GM10248 (cell line): ENCODE measurements at regions not wholly inside any gene's neighbourhood (a gene's known extent, or its start where the extent isn't known, plus 50 kb on each side); places are given as distances from the start of the nearest gene placed in this dataset.

ENCODE experiments used
- CTCF ChIA-PET: fragments of 300-600 bp; sonication (Branson Sonifier 250); formaldehyde crosslinking; extraction: SDS; loops from one replicate; lab custom pipeline; 2021; ENCODE audit warnings: antibody characterized with exemption; lab: Yijun Ruan, JAX
- POLR2A ChIA-PET: fragments of 350-650 bp; sonication (Branson Sonifier 250); formaldehyde crosslinking; extraction: SDS; loops from one replicate; lab custom pipeline; 2020; ENCODE audit warnings: antibody characterized with exemption; lab: Yijun Ruan, JAX
- DNase-seq: peaks from one replicate; pipeline ENCODE4 v3.0.0; 2012; ENCODE audit errors: extremely low spot score
- CTCF ChIP-seq: IDR thresholded peaks from 2 replicates; pipeline ENCODE4 v1.5.1; 2012; ENCODE audit warnings: mild to moderate bottlenecking, low read depth; ENCODE audit errors: extremely low read depth, missing control alignments, control extremely low read depth

GRCh38 chr12:5374713-5375112 lies 57.2 kb upstream of the NTF3 start:
- CTCF ChIA-PET: no interaction called here

DNA sequence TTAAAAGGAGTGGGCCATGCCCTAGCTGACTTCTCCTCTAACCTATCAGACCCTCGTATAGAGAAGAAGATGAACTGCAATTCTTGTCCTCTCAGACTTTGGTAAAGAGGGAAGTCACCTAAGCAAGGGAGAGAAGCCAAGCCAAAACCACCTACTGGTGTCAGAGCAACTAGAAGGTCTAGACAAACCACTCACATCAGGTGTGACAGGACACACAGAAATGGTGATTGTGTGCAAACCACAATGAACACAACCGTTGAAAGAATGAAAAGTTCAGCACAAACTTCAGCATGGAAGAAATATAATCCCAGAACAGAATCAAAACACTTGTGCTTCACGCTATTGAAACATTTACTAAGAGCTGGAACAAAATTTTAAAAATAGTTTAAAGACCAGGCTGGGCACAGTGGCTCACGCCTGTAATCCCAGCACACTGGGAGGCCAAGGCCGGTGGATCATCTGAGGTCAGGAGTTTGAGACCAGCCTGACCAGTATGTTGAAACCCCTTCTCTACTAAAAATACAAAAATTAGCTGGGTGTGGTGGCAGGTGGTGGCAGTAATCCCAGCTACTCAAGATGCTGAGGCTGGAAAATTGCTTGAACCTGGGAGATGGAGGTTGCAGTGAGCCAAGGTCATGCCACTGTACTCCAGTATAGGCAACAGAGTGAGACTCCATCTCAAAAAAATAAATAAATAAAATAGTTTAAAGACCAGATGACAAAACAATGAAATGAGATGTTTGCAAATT lies 56.2 kb upstream of the NTF3 start:
- no peak for DNase-seq
- no peak for TF ChIP-seq CTCF
- CTCF ChIA-PET: no interaction called here
- POLR2A ChIA-PET: no interaction called here

More at GRCh38 chr12:5374713-5375112, 57.2 kb upstream of the NTF3 start:
- POLR2A ChIA-PET: no interaction called here
- DNase-seq: no peak
- no peak for TF ChIP-seq CTCF

DNA sequence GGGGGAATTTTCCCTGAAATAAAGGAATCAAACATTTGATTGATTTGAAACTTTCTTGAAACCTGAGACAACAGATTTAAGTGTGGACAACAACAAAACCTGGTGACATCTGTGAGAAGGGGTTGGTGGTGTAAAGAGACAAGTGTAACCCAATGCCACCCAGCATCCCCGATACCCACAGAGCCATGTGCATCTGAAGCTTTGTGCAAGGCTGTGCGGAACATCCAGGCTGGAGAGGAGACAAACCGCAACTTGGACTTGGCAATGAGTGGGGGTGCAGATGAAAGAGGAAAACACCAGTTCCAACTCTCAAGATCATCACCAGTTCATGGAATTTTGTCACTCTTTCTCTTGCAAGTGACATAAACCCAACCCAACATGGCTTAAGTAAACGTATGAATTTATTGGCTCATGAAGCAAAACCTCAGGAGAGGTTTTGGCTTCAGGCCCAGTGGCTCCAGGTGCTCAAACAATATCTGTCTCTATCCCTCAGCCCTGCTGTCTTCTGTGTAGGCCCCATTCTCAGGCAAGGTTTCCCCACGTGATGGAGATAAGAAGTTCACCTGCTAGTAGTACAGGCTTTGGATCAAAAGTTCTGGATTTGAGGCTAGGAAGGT lies 55.2 kb upstream of the NTF3 start:
- POLR2A ChIA-PET: no interaction called here
- DNase-seq: no peak
- TF ChIP-seq CTCF: no peak
- CTCF ChIA-PET: no interaction called here

DNA sequence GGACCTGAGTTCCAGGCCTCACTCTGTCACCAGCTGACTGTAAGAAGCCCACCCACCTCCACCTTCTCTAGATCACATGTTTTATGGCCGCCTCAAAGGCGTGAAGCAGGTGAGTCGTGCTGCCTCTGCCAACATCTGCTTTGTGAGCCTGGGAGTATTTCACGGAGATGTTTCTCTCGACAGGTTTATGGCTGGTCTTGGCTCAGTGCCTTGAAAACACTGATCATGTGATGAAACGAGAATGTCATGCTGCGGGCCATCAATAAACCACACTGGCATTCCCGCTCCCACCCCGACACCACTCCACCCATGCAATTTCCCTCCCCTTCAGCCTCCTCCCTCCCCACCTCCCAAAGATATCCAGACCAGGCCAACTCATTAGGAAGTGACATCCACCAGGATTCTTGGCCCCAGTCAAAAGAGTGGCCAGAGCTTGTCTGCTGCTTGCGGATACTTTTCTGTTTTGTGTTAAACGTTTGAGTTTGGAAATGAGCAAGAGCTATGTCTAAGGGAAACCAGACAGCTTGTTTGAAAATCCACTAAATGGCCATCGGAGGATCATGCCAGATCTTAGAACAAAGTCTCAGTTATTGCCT lies 53.8 kb upstream of the NTF3 start:
- DNase-seq: no peak
- CTCF ChIA-PET: no interaction called here
- no peak for TF ChIP-seq CTCF
- POLR2A ChIA-PET: no interaction called here

- DNase-seq: no peak
- no peak for TF ChIP-seq CTCF
- POLR2A ChIA-PET: no interaction called here
- CTCF ChIA-PET: no interaction called here
Observed at GRCh38 chr12:5379749-5380496, 52.0 kb upstream of the NTF3 start.
